HS-5 (cell line): ENCODE measurements at regions not wholly inside any gene's neighbourhood (a gene's known extent, or its start where the extent isn't known, plus 50 kb on each side); places are given as distances from the start of the nearest gene placed in this dataset.

Experiments
- DNase-seq: peaks from one replicate; pipeline ENCODE4 v3.0.0-alpha.2; 2012; ENCODE audit warnings: low read depth

GRCh38 chr1:83725735-83726360, 273.1 kb downstream of the TTLL7 start:
- no peak for DNase-seq

DNA sequence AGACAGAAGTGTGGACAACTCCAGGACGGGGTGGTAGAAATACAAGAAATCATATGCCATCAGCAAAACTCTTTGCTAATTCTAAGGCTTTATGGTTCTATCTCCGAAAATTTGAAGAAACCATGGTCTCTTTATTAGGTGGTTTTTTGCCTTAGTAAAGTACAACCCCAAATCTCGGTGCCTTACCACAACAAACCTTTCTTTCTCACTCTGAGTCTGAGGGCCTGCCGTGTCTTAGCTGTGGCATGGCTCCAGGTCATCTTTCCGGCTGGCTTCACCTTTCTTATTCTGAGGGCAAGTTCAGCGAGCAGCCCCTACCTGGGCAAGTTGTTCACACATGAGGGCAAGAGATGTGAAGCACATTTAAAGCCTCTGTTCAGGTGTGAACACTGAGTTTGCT, 280.6 kb downstream of the TTLL7 start:
- no peak for DNase-seq

GRCh38 chr1:83717785-83718184, 281.1 kb downstream of the TTLL7 start:
- no peak for DNase-seq

DNA sequence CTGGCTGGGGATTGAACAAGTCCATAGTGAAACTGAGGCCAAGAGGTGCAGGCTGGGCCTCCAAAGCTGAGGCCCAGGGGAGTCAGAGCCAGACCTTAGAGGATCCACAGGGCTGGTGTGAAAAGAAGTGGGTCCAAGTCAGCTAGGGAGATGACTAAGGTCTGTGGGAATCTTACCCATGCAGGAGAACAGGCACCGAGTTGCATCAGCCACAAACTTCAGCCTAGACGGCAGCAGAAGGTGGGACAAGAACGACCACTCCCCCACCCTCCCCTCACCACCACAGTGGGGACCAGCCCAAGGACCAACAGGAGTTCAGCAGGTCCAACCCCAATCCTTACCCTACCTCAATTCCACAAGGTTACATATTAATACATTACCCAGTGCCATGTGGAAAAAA, 282.3 kb downstream of the TTLL7 start:
- DNase-seq, result no peak

- DNase-seq, result no peak
Measured at GRCh38 chr1:83715550-83715949, 283.4 kb downstream of the TTLL7 start.

DNA sequence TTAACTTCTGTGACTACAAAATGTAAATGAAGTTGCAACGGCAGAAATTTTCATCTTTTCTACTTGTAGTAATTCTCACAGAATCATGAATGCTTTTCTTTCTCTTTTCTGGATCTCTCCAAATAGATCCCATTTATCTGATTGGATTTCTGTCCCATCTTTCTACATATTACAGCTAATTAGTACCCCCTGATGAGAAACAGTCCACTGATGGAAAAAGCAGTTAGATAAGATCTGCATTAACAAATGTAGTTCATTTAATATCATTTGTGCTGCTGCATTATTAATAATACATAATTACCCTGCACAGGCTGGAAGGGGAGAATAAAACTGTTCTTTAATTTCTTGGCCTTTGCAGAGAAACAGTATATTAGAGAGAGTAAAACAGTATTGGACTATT, 289.3 kb downstream of the TTLL7 start:
- DNase-seq, result no peak

DNA sequence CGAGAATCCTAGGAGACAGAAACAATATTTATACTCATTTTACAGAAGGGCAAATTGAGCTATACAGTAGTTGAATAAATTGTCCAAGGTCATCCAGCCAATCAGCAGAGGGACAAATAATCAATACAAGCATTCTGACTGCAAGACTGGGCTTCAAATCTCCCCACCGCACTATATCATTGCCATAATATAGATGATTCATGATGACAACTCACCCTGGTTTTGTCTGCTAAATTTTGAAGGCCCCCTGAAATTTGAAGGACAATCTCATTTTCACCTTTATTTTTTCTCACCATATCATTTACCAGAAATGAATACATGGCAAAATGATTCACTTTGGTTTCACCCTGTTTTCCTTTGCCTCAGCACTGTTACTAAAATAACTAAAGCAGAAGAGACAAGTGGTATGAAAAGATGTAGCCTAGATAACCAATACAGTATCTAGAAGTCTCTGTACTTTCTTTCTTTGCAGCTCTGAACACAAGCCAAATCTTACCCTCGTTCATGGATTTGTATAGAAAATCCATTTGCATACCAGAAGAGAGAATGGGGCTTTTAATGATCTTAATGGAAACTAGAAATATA, 292.5 kb downstream of the TTLL7 start:
- DNase-seq, result no peak

DNA sequence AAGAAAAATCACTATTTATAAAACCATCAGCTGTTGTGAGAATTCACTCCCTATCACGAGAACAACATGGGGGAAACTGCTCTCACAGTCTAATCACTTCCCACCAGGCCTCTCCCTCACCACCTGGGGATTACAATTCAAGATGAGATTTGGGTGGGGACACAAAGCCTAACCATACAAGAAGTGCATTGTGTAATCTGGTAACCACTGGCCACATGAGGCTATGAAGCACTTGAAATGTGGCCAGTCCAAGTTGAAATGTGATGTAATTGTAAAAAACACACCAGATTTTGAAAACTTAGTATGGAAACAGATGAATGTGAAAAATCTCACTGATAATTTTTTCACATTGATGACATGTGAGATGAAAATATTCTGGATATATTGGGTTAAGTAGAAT, 293.8 kb downstream of the TTLL7 start:
- DNase-seq, result no peak

DNA sequence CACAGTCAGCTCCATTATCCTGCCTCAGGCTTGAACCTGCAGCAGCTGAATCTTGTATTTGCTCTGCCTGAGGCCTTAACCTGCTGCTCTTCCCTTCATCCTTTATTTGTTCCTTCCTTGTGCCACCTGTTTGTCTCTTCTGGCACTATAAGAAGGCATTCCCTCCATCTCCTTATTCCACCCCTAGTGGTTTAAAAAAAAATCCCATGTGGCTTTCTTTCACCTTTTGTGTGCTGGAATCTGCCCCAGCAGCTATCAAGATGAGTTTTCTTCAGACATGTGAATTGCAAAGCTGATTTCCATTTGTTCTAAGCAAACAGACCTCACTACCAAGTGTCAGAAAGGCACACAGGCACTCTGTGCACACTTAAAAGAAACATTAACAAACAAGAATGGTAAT, 294.6 kb downstream of the TTLL7 start:
- DNase-seq, result no peak

GRCh38 chr1:83702356-83702755, 296.6 kb downstream of the TTLL7 start:
- no peak for DNase-seq

GRCh38 chr1:83701355-83701754, 297.6 kb downstream of the TTLL7 start:
- no peak for DNase-seq

DNA sequence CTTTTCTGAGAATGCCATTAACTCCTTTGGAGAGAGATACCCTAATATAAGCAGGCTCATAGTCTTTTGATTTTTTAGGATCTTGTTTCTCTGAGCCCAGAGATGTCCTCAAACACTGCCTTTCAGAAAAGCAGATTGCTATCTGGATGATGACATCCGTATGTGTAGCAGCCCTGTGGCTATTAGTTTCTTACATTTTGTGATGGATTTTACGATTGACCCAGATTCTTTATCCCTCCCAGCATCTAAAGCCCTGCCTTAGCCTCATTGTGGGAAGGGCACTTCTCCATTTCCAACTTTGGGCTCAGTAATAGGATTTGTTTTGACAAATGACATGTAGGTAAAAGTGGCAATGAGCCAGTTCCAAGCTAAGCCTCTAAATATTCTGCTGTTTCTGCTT, 300.3 kb downstream of the TTLL7 start:
- no peak for DNase-seq

DNA sequence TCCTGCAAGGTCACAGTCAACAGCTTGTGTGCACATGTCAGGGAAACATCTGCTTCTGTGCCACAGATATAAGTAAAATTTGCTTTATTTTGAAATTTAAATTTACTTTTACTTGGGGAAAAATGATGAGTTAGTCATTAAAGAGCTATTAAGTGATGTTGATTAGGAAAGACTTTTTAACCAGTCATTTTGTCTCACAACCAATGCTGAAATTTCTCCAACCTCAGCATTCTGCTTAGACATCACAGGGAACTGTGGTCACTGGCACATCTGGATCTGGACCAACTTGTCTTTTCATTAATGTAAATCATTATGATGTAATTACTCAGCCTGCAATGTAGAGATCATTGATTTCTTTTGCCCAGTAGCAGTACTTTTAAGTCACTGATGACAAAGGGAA, 301.0 kb downstream of the TTLL7 start:
- DNase-seq, result no peak

DNA sequence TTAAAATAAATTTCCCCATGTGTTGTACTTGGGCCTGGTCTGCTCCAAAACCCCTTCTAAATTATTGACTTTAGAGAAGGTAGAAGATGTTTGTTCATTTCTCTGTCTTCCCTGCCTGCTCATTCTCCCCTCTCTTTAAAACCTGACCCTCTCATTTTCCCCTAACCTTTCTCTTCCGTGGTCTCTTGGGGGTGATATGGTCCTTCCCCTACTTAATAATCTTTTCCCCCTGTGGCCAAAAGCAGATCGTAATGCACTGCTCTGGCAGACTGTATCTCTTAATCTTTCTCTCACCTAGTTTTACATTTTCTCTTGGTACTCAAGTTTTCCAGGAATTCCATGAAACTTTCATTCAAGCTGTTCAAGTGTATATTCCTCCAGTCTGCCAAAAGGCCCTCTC, 301.7 kb downstream of the TTLL7 start:
- DNase-seq, result no peak

DNA sequence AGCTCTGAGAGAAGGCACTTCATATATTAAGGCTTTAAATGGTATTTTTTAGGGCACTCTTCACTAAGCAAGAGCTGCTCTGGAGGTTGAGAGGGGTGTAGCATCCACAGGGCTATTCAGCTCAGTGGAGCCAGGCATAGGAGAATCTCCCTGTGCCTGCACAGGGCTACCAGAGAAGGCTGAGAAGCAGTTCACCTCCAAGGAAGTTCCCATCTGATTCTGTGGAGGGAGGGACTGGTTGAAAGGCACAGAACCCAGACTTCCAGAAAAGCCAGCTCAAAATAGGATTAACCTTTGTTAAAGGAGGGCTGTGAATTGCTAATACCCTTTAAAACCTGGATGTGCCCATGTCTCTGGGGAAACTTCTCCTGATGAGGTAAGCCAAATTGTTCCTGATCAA, 304.5 kb downstream of the TTLL7 start:
- DNase-seq, result no peak

- DNase-seq, result no peak
Measured at GRCh38 chr1:83693427-83694126, 305.4 kb downstream of the TTLL7 start.

DNA sequence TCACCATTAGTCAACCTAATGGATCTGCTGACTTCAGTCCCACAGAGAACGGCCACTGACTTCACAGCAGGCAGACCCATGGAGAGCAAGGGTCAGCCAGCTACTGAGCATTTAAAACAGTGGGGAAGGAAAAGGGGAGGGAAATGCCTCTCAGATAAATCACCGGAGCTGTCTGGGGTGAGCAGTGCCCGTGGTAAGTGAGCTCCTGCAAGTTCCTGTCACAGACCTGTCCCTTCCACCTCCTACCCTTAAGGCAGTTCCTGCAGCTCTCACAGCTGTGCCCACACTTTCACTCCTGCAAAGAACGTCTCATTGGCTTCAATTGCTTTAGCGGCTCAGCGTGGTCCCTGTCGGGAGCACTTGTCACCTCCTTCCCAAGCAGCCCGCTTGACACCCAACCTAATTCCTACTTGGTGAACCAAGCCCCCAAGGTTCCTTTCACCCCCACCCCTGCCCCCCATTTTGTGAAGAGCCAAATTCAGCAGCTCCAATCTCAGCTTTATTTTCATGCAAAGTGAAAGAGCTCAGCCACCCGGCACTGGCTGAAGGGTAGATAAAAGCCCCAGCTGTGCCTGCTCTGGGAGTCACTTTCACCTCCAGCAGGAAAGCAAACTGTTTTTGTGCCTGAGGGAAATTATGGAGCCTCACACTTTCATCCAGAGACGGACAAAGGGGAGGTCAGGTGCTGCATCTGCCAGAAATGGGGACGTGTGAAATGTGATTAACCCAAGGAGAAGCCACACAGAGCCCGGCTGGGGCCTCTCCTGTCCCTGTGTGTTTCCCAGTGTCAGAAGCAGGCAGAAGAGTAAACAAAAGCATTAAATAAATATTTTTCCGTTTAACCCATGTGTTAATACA, 306.2 kb downstream of the TTLL7 start:
- no peak for DNase-seq

DNA sequence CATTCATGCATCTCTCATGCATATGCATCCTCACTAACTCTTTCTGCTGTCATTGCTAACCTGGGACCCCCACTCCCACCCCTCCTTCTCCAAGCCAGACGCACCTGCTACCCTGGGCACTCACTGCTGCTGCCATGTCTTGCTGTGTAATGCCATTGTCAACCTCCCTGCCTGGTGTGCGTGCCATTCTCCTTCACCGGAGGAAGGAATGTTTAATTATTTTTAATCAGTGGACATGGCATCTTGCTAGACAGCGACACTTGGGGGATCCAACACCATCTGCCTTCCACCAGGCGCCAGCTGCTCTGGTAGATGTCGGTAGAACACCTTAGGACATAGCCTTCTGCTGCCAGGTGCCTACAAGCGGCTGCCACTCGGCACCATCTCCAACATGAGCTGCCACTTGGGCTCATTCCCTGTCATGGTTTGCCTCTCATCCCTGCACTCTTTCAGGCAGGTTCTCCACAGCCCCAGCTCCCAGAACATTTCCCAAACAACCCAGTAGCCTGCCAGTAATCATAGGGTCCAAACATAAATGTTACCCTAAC, 306.9 kb downstream of the TTLL7 start:
- DNase-seq, result no peak

DNA sequence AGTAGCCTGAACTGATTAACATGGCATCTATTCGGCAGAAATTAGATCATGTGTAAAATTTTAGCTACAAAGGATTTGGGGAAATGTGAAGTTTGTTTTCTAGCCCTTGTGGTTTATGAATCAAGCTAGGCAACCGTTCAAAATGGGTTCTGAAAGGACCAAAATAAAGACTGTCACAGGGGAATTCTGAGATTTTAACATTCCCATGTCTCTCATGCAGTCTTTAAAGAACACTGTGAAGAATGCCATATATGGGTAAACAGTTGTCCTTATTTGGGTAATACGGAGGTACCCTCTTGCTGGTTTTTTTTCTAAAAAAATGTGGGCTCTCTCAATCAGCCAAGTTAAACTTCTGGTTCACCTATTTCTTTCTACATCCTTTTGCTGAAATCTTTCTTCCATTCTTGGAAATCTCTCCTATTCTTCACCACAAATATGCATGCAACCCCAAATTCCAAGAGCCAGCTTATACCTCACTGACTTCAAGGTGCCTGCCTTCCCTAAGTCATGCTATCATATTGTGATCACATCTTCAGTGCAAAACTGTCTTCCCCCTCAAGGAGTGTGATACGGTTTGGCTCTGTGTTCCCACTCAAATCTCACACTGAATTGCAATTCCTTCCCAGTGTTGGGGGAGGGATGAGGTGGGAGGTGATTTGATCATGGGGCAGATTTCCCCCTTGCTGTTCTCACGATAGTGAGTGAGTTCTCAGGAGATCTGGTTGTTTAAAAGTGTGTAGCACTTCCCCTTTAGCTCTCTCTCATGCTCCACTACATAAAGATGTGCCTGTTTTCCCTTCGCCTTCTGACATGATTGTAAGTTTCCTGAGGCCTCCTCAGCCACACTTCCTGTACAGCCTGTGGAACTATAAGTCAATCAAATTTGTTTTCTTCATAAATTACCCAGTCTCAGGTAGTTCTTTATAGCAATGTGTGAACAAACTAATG, 308.7 kb downstream of the TTLL7 start:
- DNase-seq, result no peak

DNA sequence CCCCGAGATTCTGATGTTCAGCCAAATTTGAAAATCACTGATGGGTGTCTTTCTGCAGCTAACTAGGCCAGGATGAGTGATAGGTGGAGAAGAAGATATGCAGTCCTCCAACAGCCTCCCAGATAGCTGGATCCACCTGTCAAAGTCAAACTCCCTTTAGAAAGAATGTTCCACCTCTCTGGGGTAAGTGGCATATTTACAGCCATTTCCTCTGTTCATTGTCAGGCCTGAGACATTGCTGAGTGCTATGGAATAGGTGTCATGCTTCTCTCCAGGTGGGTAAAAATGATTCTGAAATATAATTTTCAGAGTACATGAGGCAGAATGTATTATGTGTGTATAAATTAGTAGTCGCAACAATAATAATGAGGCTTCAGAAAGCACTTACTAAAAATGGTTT, 316.8 kb downstream of the TTLL7 start:
- DNase-seq, result no peak

DNA sequence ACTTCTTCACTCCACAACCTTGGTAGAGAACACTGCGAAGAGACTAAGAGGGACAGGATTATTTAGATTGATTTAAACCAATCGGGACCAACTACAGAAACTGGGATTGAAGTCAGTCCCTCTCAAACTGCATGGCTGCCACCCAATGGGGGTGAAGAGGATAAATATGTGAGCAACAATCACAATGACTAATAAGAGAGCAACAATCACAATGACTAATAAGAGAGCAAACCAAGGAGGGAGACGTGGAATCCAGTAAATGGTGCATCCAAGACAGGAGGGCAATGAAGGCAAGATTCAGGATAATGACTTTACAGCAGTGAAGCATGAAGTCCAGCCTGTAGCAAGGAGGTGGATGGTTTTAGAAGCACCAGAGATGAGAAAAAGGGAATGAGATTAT, 322.8 kb downstream of the TTLL7 start:
- DNase-seq, result no peak
